CD4-positive, alpha-beta T cell (primary cell): ENCODE measurements at regions not wholly inside any gene's neighbourhood (a gene's known extent, or its start where the extent isn't known, plus 50 kb on each side); places are given as distances from the start of the nearest gene placed in this dataset.
"Not testable (repeated sequence)": the region's sequence is repeated elsewhere in the genome, so short reads cannot be mapped to it uniquely, and the experiment has no call there.

Experiments
- ATAC-seq: fragments of 200-7000 bp; cut with Tn5 transposase; one replicate; pipeline ENCODE4 v1.10.0; 2022; ENCODE audit warnings: mild to moderate bottlenecking; ENCODE audit not compliant: poor library complexity
- CTCF ChIA-PET: fragments of 350-600 bp; sonication (Branson Sonifier 250); formaldehyde crosslinking; loops from one replicate; lab custom pipeline; 2021; ENCODE audit warnings: antibody characterized with exemption, inconsistent platforms; lab: Charles Lee
- POLR2A ChIA-PET: fragments of 350-600 bp; sonication (Branson Sonifier 250); formaldehyde crosslinking; loops from one replicate; lab custom pipeline; 2021; ENCODE audit warnings: antibody characterized with exemption, inconsistent platforms; lab: Charles Lee
- DNase-seq, 14 experiments: peaks; one replicate each; pipeline ENCODE4 v3.0.0-alpha.2; 2013 to 2020; ENCODE audit warnings: mixed read lengths in 2 of 14
- H3K27ac ChIP-seq, 2 donors: one replicate each; pipeline versions ENCODE4 v1.5.1 to v1.7.0; 2013; ENCODE audit warnings: low read length in 2 of 2, low read depth in 1 of 2, mild to moderate bottlenecking in 1 of 2
- H3K27me3 ChIP-seq, 2 experiments: 1 replicate in 1 of 2; 2 replicates in 1 of 2; pipeline versions ENCODE4 v1.6.1 to v1.7.0; 2013; ENCODE audit warnings: low read length in 2 of 2, control low read depth in 1 of 2, mild to moderate bottlenecking in 1 of 2, moderate library complexity in 1 of 2; ENCODE audit not compliant: insufficient read depth in 2 of 2, control insufficient read depth in 1 of 2
- H3K36me3 ChIP-seq: one replicate; pipeline ENCODE4 v1.6.1; 2013; ENCODE audit warnings: low read length, control low read depth; ENCODE audit not compliant: insufficient read depth
- H3K4me1 ChIP-seq: one replicate; pipeline ENCODE4 v1.6.1; 2013; ENCODE audit warnings: low read length, control low read depth; ENCODE audit not compliant: insufficient read depth
- H3K4me3 ChIP-seq: one replicate; pipeline ENCODE4 v1.5.1; 2013; ENCODE audit warnings: mild to moderate bottlenecking, low read length, moderate library complexity
- H3K9me3 ChIP-seq, 2 experiments: 1 replicate in 1 of 2; 2 replicates in 1 of 2; pipeline versions ENCODE4 v1.6.1 to v1.7.0; 2013; ENCODE audit warnings: low read length in 2 of 2, mild to moderate bottlenecking in 2 of 2, control low read depth in 1 of 2, moderate library complexity in 1 of 2; ENCODE audit not compliant: control insufficient read depth in 1 of 2, insufficient read depth in 1 of 2
- H3K27ac Mint-ChIP-seq: one replicate; pipeline ENCODE4 v1.8.0; 2020; ENCODE audit warnings: mixed read lengths
- H3K27me3 Mint-ChIP-seq: one replicate; pipeline ENCODE4 v1.8.0; 2021; ENCODE audit warnings: mixed read lengths
- H3K36me3 Mint-ChIP-seq: one replicate; pipeline ENCODE4 v1.8.0; 2021; ENCODE audit warnings: low read depth, mixed read lengths
- H3K4me1 Mint-ChIP-seq: one replicate; pipeline ENCODE4 v1.8.0; 2021; ENCODE audit warnings: low read depth, mixed read lengths
- H3K4me3 Mint-ChIP-seq: one replicate; pipeline ENCODE4 v1.8.0; 2020; ENCODE audit warnings: mild to moderate bottlenecking, mixed read lengths
- H3K9me3 Mint-ChIP-seq: one replicate; pipeline ENCODE4 v1.8.0; 2020; ENCODE audit warnings: mixed read lengths
- intact Hi-C, 2 experiments: fragments of 100-400 bp; cut with DNase I in 1 of 2; cut with micrococcal nuclease in 1 of 2; formaldehyde crosslinking; loops; one replicate each; pipeline versions ENCODE4 v1.15.1 to v1.9.0; 2023 to 2025; cut with DNase I, micrococcal nuclease
- TF ChIP-seq, protein P1 (sequence below): fragments of 200-600 bp; IDR thresholded peaks from one replicate; pipeline ENCODE4 v1.8.0; 2022; ENCODE audit warnings: antibody characterized with exemption, mild to moderate bottlenecking

DNA sequence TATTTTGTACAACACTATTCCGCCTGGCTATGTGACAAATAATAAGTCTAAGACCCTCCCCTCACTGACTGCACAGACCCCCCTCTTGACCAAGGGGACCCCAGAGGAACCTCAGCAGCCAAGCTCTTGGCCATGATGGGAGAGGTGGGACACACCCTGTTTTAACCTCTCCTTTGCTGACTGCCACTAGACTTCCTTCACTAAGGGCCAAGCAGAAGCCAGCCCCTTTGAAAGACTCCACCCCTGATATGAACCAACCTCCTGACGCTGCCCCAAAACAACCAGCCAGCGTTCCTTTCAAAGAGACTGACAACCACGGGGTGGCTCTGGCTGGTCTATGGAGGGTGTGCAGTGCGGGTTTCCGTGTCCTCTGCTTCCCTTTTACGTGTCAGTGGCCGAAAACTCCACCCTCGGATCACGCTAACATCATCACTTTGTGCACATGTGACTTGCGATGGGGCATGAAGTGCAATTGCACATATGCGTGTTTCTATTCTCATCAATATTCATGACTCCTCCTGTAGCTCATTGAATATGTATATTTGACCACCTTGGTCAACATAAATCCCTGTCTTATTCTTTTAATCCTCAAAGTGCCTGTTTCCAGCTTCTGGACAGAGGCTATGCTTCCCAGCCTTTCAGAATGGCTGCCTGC is 643.9 kb downstream of the TBC1D22A start:
- H3K27ac ChIP-seq = no peak overlapping the region
- H3K27ac Mint-ChIP-seq = no peak overlapping the region
- peaks cover 36% of the 10 kb centered on the region for H3K27me3 Mint-ChIP-seq

GRCh38 chr22:47405222-47405621 is 642.8 kb downstream of the TBC1D22A start:
- H3K27ac Mint-ChIP-seq, POLR2A ChIA-PET: not testable (repeated sequence)

More for the DNA sequence above, 643.9 kb downstream of the TBC1D22A start:
- Histone ChIP-seq H3K36me3 (no peaks in the 10 kb centered on the region), H3K4me1 (no peaks in the 10 kb centered on the region), H3K9me3 (no peaks in the 10 kb centered on the region), H3K4me3 (no peak overlapping the region), H3K27me3 (peaks cover 3 to 6% of the 10 kb centered on the region in 2 experiments)
- TF ChIP-seq, protein P1, sequence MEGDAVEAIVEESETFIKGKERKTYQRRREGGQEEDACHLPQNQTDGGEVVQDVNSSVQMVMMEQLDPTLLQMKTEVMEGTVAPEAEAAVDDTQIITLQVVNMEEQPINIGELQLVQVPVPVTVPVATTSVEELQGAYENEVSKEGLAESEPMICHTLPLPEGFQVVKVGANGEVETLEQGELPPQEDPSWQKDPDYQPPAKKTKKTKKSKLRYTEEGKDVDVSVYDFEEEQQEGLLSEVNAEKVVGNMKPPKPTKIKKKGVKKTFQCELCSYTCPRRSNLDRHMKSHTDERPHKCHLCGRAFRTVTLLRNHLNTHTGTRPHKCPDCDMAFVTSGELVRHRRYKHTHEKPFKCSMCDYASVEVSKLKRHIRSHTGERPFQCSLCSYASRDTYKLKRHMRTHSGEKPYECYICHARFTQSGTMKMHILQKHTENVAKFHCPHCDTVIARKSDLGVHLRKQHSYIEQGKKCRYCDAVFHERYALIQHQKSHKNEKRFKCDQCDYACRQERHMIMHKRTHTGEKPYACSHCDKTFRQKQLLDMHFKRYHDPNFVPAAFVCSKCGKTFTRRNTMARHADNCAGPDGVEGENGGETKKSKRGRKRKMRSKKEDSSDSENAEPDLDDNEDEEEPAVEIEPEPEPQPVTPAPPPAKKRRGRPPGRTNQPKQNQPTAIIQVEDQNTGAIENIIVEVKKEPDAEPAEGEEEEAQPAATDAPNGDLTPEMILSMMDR = no peak
- Mint-ChIP-seq H3K4me1 (no peaks in the 10 kb centered on the region), H3K4me3 (no peak overlapping the region), H3K36me3 (no peaks in the 10 kb centered on the region), H3K9me3 (no peaks in the 10 kb centered on the region)
- intact Hi-C loops = no loop called here
- POLR2A ChIA-PET = no interaction called here
- CTCF ChIA-PET = no interaction called here
- ATAC-seq (no peak), DNase-seq (no peak)

GRCh38 chr22:47402876-47403525 is 640.6 kb downstream of the TBC1D22A start:
- no peaks in the 10 kb centered on the region for H3K9me3 Mint-ChIP-seq
- ChIA-PET CTCF (no interaction called here), POLR2A (no interaction called here)
- Histone ChIP-seq H3K27ac (no peak overlapping the region), H3K4me3 (no peak overlapping the region), H3K27me3 (no peaks in the 10 kb centered on the region), H3K4me1 (no peaks in the 10 kb centered on the region), H3K36me3 (no peaks in the 10 kb centered on the region), H3K9me3 (peaks cover 0 to 6% of the 10 kb centered on the region in 2 experiments)
- no peak overlapping the region for H3K4me3 Mint-ChIP-seq
- H3K27ac Mint-ChIP-seq = no peak overlapping the region
- ATAC-seq = no peak
- no peak for DNase-seq
- TF ChIP-seq, protein P1 = no peak
- no peaks in the 10 kb centered on the region for H3K36me3 Mint-ChIP-seq
- intact Hi-C loops = no loop called here
- no peaks in the 10 kb centered on the region for H3K4me1 Mint-ChIP-seq
- peaks cover 20% of the 10 kb centered on the region for H3K27me3 Mint-ChIP-seq

More at GRCh38 chr22:47405222-47405621, 642.8 kb downstream of the TBC1D22A start:
- H3K9me3 ChIP-seq, H3K4me1 Mint-ChIP-seq, H3K9me3 Mint-ChIP-seq, CTCF ChIA-PET, H3K27ac ChIP-seq, ATAC-seq, H3K36me3 ChIP-seq, H3K4me1 ChIP-seq, H3K36me3 Mint-ChIP-seq, H3K4me3 ChIP-seq, H3K4me3 Mint-ChIP-seq, DNase-seq, H3K27me3 ChIP-seq, intact Hi-C loops: not testable (repeated sequence)
- peaks cover 28% of the 10 kb centered on the region for H3K27me3 Mint-ChIP-seq
